ENCODE measurements at regions not wholly inside any gene's neighbourhood (a gene's known extent, or its start where the extent isn't known, plus 50 kb on each side); places are given as distances from the start of the nearest gene placed in this dataset.

DNA sequence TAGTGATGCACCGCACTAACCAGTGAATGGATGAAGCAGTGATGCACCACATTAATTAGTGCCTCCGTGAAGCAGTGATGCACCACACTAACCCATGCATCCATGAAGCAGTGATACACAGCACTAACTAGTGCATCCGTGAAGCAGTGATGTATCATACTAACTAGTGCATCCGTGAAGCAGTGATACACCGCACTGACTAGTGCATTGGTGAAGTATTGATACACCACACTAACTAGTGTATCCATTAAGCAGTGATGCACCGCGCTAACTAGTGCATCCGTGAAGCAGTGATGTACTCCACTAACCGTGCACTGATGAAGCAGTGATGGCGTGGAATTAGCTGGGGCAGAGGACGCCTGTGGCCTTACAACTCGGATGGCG is 80.6 kb upstream of the NKD1 start:
- no peak for DNase-seq (ENCODE audit: low read depth in 2 of 2)
- no peak overlapping the region for H3K4me3 ChIP-seq (replicated peaks in 1 of 2; ENCODE audit: low read depth in 2 of 2, low read length in 2 of 2)
- TF ChIP-seq, protein P1, sequence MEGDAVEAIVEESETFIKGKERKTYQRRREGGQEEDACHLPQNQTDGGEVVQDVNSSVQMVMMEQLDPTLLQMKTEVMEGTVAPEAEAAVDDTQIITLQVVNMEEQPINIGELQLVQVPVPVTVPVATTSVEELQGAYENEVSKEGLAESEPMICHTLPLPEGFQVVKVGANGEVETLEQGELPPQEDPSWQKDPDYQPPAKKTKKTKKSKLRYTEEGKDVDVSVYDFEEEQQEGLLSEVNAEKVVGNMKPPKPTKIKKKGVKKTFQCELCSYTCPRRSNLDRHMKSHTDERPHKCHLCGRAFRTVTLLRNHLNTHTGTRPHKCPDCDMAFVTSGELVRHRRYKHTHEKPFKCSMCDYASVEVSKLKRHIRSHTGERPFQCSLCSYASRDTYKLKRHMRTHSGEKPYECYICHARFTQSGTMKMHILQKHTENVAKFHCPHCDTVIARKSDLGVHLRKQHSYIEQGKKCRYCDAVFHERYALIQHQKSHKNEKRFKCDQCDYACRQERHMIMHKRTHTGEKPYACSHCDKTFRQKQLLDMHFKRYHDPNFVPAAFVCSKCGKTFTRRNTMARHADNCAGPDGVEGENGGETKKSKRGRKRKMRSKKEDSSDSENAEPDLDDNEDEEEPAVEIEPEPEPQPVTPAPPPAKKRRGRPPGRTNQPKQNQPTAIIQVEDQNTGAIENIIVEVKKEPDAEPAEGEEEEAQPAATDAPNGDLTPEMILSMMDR (IDR thresholded peaks at IDR 0.05; ENCODE audit: low read depth, low read length), result no peak

DNA sequence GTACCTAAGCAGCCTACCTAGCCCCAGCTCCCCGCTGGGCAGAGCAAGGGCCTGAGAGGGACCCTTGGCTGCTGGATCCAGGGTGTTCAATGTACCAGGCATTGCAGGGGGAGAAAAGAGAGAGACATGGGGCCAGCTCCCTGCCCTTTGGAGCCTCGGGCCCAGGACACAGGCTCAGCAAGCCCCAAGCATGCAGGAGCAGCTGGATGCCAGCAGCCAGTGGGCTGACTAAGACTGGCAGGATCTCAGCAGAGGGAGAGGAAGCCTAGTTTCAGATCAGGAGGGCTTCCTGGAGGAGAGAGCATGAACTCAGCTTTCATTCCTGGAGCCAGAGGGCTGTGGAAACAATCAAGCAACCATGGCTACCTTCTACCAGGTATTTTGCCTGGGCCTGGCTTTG is 82.0 kb upstream of the NKD1 start:
- H3K4me3 ChIP-seq (replicated peaks in 1 of 2; ENCODE audit: low read depth in 2 of 2, low read length in 2 of 2), result no peak overlapping the region
- TF ChIP-seq, protein P1 (IDR thresholded peaks at IDR 0.05; ENCODE audit: low read depth, low read length), result no peak
- no peak for DNase-seq (ENCODE audit: low read depth in 2 of 2)

DNA sequence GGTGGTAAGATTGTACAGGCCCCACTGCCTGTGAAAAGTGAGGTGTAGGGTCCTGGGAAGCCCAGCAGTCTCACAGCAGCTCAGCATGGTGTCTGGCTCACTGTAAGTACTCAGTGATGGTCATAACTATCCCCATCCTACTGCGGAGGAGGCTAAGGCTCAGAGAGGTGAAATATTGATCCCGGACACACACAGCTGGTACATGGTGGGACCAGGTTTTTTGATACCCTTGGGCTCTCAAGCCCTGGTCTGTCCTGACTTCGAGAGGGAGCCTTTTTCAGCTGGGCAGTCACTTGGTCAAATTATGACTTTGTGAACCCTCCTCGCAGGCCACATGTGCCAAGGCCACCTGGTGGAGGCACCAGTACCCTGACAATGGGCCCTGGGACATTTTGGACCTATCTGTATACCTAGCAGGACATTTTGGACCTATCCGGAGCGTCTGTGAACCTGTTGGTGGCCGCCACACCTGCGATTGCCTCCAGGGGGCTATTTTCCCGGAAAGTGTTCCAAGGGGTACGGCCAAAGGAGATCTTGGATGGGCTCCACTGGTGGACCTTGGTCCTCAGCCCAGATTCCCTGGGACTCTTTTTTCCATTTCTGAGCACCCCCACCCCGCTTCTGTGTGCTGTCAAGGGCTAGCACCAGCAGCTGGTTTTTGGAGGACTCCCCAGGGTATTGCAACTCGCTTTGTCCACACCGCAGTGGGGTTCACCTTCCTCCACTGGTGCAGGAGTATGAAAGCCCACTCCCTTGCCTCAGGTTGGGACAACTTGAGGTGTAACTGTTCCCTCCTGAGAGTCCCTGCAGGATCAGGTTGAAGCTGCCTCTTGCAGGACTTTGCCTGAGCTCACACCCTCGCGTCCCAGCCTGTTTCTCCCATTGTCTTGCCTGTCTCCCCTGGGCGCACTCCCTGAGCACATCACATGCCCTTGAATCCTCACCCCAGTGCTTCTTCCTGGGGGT is 83.6 kb upstream of the NKD1 start:
- TF ChIP-seq, protein P1 (IDR thresholded peaks at IDR 0.05; ENCODE audit: low read depth, low read length), result peak; percentile 3
- no peak overlapping the region for H3K4me3 ChIP-seq (replicated peaks in 1 of 2; ENCODE audit: low read depth in 2 of 2, low read length in 2 of 2)
- no peak for DNase-seq (ENCODE audit: low read depth in 2 of 2)

DNA sequence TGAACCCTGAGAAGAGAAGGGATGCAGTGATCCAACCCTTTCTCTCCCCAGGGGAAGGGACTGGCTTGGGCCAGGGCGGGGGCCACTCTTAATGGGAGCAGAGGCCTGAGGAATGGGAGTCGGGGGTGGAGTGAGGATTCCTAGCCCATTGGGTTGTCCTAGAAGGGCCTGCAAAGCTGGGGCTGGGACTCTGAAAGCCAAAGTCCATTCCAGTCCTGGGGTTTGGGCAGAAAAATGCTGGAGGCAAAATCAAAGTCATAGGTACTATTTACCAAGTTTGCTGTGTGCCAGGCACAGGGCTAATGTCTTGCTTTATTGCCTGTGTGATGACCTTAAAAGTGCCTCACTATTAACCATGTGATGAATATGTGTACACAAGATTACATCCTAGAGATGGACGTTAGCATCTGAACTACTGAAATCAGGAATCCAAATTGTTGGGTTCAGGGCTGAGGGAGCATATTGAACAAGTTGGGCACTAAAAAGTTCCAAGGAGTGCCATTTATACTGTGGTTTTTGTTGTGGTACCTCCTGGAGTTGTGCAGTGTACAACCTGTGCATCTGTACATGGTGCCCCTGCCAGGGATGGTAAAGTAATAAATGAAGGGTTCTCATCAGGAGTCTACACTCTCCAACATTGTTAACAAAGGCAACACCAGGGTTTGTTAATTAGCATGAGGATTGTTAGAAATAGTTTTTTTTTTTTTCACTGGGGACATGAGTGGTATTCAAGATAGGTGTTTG is 84.4 kb upstream of the NKD1 start:
- DNase-seq (ENCODE audit: low read depth in 2 of 2), result no peak
- TF ChIP-seq, protein P1 (IDR thresholded peaks at IDR 0.05; ENCODE audit: low read depth, low read length), result no peak
- no peak overlapping the region for H3K4me3 ChIP-seq (replicated peaks in 1 of 2; ENCODE audit: low read depth in 2 of 2, low read length in 2 of 2)

DNA sequence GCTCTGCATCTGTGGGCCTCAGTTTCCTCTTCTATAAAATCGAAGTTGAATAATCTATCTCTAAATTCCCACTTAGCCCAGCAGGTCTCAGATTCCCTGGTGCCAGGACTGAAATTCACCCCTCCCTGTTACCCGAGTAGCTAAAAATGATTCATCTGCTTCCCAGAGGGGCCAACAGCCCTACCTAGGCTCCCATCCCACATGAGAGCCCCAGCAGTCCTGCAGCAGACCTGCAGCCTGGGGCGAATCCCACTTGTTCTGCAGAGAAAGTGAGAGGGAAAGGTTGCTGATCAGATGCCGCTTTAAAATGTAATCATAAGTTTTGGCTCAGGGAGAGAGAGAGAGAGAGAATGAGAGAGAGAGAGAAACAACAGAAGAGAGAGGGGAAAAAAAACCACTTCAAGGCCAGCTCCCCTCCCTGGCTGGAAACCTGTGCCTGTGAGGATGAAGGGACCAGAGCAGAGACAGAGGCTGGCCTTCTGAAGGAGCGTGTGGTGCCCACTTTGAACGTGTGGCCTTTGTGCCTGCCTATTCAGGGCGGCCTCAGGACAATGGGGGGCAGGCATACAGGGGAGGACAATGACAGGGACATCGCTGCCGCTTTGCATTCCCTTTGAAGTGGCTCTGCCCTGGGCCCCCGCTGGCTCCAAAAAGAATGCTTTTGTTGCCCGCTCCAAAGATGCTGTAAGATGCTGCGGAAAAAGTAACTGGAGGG is 85.2 kb upstream of the NKD1 start:
- DNase-seq (ENCODE audit: low read depth in 2 of 2), result no peak
- TF ChIP-seq, protein P1 (IDR thresholded peaks at IDR 0.05; ENCODE audit: low read depth, low read length), result no peak
- H3K4me3 ChIP-seq (replicated peaks in 1 of 2; ENCODE audit: low read depth in 2 of 2, low read length in 2 of 2), result no peak overlapping the region

DNA sequence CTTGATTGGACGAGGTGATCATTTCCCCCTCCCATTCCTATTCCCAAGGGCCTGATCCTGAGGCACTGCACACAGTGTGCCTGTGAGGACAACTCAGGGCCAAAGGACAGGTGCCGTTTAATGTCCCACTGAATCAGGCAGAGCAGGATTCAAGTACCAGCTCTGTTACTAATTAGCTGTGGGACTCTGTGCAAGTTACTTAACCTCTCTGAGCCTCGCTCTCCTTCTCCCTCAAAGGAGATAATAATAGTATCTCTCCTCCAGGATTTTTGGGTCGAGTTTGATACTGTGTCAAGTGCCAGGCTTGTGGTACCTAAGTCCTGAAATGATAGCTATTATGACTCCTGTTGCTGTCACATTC is 86.8 kb upstream of the NKD1 start:
- no peak for DNase-seq (ENCODE audit: low read depth in 2 of 2)
- no peak overlapping the region for H3K4me3 ChIP-seq (replicated peaks in 1 of 2; ENCODE audit: low read depth in 2 of 2, low read length in 2 of 2)
- TF ChIP-seq, protein P1 (IDR thresholded peaks at IDR 0.05; ENCODE audit: low read depth, low read length), result no peak

Data from cardiac fibroblast (primary cell).